GM19324 (cell line): ENCODE measurements at regions not wholly inside any gene's neighbourhood (a gene's known extent, or its start where the extent isn't known, plus 50 kb on each side); places are given as distances from the start of the nearest gene placed in this dataset.

Experiments used
- ATAC-seq: cut with Tn5 transposase; IDR thresholded peaks from one replicate; pipeline ENCODE4 v1.9.1; 2021; ENCODE audit warnings: mild to moderate bottlenecking, moderate library complexity; ENCODE audit not compliant: unreplicated experiment, low FRiP score

- ATAC-seq, result no peak
These were observed 396.5 kb upstream of the PFKP start for GRCh38 chr10:2670864-2671263.

- ATAC-seq, result no peak
These were observed 401.6 kb upstream of the PFKP start for GRCh38 chr10:2665772-2666171.

- no peak for ATAC-seq
These were observed 407.1 kb upstream of the PFKP start for GRCh38 chr10:2660276-2660675.

- no peak for ATAC-seq
These were observed 407.6 kb upstream of the PFKP start for GRCh38 chr10:2659660-2660209.

- ATAC-seq, result no peak
These were observed 408.6 kb upstream of the PFKP start for GRCh38 chr10:2658780-2659179.

- no peak for ATAC-seq
These were observed 417.0 kb upstream of the PFKP start for GRCh38 chr10:2650328-2650727.

- ATAC-seq, result no peak
These were observed 426.3 kb upstream of the PFKP start for GRCh38 chr10:2641028-2641427.

- ATAC-seq, result no peak
These were observed 433.7 kb upstream of the PFKP start for GRCh38 chr10:2633630-2634029.

- ATAC-seq, result no peak
These were observed 435.7 kb upstream of the PFKP start for GRCh38 chr10:2631557-2632205.

- no peak for ATAC-seq
These were observed 438.6 kb upstream of the PFKP start for GRCh38 chr10:2628705-2629104.

- ATAC-seq, result no peak
These were observed 439.4 kb upstream of the PFKP start for GRCh38 chr10:2627969-2628368.

- no peak for ATAC-seq
These were observed 442.3 kb upstream of the PFKP start for GRCh38 chr10:2625094-2625493.

GRCh38 chr10:2623675-2624274 lies 443.6 kb upstream of the PFKP start:
- no peak for ATAC-seq

GRCh38 chr10:2620827-2621521 lies 446.4 kb upstream of the PFKP start:
- no peak for ATAC-seq

- ATAC-seq, result no peak
These were observed 447.4 kb upstream of the PFKP start for GRCh38 chr10:2619916-2620315.

GRCh38 chr10:2619472-2619871 lies 447.9 kb upstream of the PFKP start:
- no peak for ATAC-seq

GRCh38 chr10:2618690-2619089 lies 448.7 kb upstream of the PFKP start:
- ATAC-seq, result no peak

GRCh38 chr10:2616215-2616614 lies 451.1 kb upstream of the PFKP start:
- no peak for ATAC-seq

GRCh38 chr10:2611603-2612002 lies 455.7 kb upstream of the PFKP start:
- no peak for ATAC-seq

GRCh38 chr10:2610946-2611345 lies 456.4 kb upstream of the PFKP start:
- ATAC-seq, result no peak

- no peak for ATAC-seq
These were observed 462.5 kb upstream of the PFKP start for GRCh38 chr10:2604891-2605290.

GRCh38 chr10:2599571-2599970 lies 467.8 kb upstream of the PFKP start:
- ATAC-seq, result no peak
